Calu3 (cell line): ENCODE measurements at regions not wholly inside any gene's neighbourhood (a gene's known extent, or its start where the extent isn't known, plus 50 kb on each side); places are given as distances from the start of the nearest gene placed in this dataset.

Source experiments
- BruUV-seq: library from RNA; stranded (reverse); fragments of 400-500 nt; replicated peaks from 2 replicates; lab custom pipeline; 2021; lab: Mats Ljungman, UMichigan
- CTCF ChIA-PET: fragments of 300-600 bp; sonication (Branson Sonifier 250); formaldehyde crosslinking; loops from one replicate; lab custom pipeline; 2022; ENCODE audit warnings: antibody characterized with exemption; lab: Charles Lee
- DNase-seq: peaks from one replicate; pipeline ENCODE4 v3.0.0; 2022
- H3K27ac Mint-ChIP-seq: one replicate; pipeline ENCODE4 v1.8.0; 2022; ENCODE audit warnings: mixed read lengths; ENCODE audit not compliant: unreplicated experiment
- H3K27me3 Mint-ChIP-seq: one replicate; pipeline ENCODE4 v1.8.0; 2022; ENCODE audit warnings: mixed read lengths; ENCODE audit not compliant: unreplicated experiment
- H3K36me3 Mint-ChIP-seq: one replicate; pipeline ENCODE4 v1.8.0; 2022; ENCODE audit warnings: mild to moderate bottlenecking, moderate library complexity, mixed read lengths; ENCODE audit not compliant: insufficient read depth, unreplicated experiment
- H3K4me1 Mint-ChIP-seq: one replicate; pipeline ENCODE4 v1.8.0; 2022; ENCODE audit warnings: mild to moderate bottlenecking, low read depth, mixed read lengths; ENCODE audit not compliant: unreplicated experiment
- H3K4me3 Mint-ChIP-seq: one replicate; pipeline ENCODE4 v1.8.0; 2022; ENCODE audit warnings: mild to moderate bottlenecking, low read depth, moderate library complexity, mixed read lengths; ENCODE audit not compliant: unreplicated experiment
- H3K9me3 Mint-ChIP-seq: one replicate; pipeline ENCODE4 v1.8.0; 2022; ENCODE audit warnings: low read depth, mixed read lengths; ENCODE audit not compliant: unreplicated experiment
- CTCF ChIP-seq: fragments of 200-600 bp; IDR thresholded peaks from one replicate; pipeline ENCODE4 v1.8.0; 2022; ENCODE audit warnings: antibody characterized with exemption; ENCODE audit not compliant: unreplicated experiment
- intact Hi-C: fragments of 100-400 bp; cut with micrococcal nuclease; formaldehyde crosslinking; loops from one replicate; pipeline ENCODE4 v1.10.0; 2022; ENCODE audit not compliant: unreplicated experiment

- BruUV-seq = no TSS peak
- CTCF ChIA-PET = no interaction called here
- Mint-ChIP-seq H3K4me1 (no peaks in the 10 kb centered on the region), H3K36me3 (no peaks in the 10 kb centered on the region), H3K9me3 (no peaks in the 10 kb centered on the region), H3K27me3 (peaks cover 75% of the 10 kb centered on the region), H3K4me3 (no peak overlapping the region), H3K27ac (no peak overlapping the region)
- DNase-seq = no peak
- intact Hi-C loops = no loop called here
- TF ChIP-seq CTCF = no peak
Observed at GRCh38 chr16:86099326-86099725, 200.4 kb downstream of the IRF8 start.

- BruUV-seq = no TSS peak
- no peaks in the 10 kb centered on the region for H3K36me3 Mint-ChIP-seq
- no peak for TF ChIP-seq CTCF
- no peaks in the 10 kb centered on the region for H3K4me1 Mint-ChIP-seq
- H3K27me3 Mint-ChIP-seq = peaks cover 64% of the 10 kb centered on the region
- CTCF ChIA-PET = interaction anchor here (0.5 to 0.7 kb wide), 3 partner anchors 8 to 27 kb away, joined by 3 to 4 read pairs (median 4); no protein-coding TSS in a partner anchor
- DNase-seq = no peak
- H3K27ac Mint-ChIP-seq = no peak overlapping the region
- H3K9me3 Mint-ChIP-seq = no peaks in the 10 kb centered on the region
- intact Hi-C loops = no loop called here
- H3K4me3 Mint-ChIP-seq = no peak overlapping the region
Observed at GRCh38 chr16:86100205-86101136, 201.5 kb downstream of the IRF8 start.

GRCh38 chr16:86101137-86101896, 202.4 kb downstream of the IRF8 start:
- CTCF ChIA-PET = interaction anchor here (0.7 kb wide), 2 partner anchors 186 to 231 kb away, joined by 3 to 5 read pairs; no protein-coding TSS in a partner anchor
- no peak overlapping the region for H3K4me3 Mint-ChIP-seq

More at GRCh38 chr16:86101137-86101896, 202.4 kb downstream of the IRF8 start:
- Mint-ChIP-seq H3K36me3 (no peaks in the 10 kb centered on the region), H3K27me3 (peaks cover 55% of the 10 kb centered on the region), H3K9me3 (no peaks in the 10 kb centered on the region), H3K27ac (no peak overlapping the region), H3K4me1 (no peaks in the 10 kb centered on the region)
- DNase-seq = no peak
- intact Hi-C loops = no loop called here
- no TSS peak for BruUV-seq
- TF ChIP-seq CTCF = no peak
